ENCODE measurements at regions not wholly inside any gene's neighbourhood (a gene's known extent, or its start where the extent isn't known, plus 50 kb on each side); places are given as distances from the start of the nearest gene placed in this dataset.

DNA sequence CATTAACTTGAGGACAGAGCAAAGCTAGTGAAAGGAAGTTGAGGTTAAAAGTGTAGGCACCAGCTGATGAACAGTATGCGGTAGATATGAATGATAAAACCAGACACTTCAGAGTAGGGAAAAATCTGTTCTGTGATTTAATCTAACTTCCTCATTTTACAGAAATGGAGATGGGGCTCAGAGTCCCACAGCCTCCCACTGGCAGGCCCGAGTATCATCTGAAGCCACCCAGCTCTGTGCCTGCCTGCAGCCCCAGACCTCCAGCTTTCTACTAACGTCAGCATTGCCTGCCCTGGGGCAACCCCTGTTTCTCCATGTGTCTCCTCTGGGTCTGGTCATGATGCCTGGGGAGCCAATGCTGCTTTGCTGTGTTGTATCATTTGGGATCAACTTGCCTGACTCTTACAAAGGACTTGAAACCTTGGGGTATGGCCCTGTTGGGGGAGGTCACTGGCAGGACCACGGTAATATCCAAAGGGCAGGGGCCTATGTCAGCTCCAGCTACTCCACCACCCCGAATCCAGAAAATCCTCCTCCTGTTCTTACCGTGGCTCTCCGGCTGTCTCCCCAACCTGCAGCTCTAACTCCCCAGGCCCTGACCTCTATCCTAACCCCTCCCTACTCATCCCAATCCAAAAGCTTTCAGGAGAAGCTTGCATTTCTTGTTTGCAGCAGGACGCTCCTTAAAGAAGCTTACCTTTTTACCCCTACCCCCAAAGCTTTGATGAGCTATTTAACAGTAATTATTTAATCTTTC lies 56.2 kb upstream of the NPY start:
- Histone ChIP-seq H3K27me3 (ENCODE audit: insufficient read depth, low read length) (no peaks in the 10 kb centered on the region), H3K4me1 (ENCODE audit: insufficient read depth, low read length) (no peaks in the 10 kb centered on the region), H3K9me3 (ENCODE audit: low read length) (no peaks in the 10 kb centered on the region), H3K4me3 (ENCODE audit: low read length) (no peak overlapping the region), H3K36me3 (ENCODE audit: insufficient read depth, low read length) (no peaks in the 10 kb centered on the region), H2AFZ (ENCODE audit: low read depth, low read length) (no peak overlapping the region)

DNA sequence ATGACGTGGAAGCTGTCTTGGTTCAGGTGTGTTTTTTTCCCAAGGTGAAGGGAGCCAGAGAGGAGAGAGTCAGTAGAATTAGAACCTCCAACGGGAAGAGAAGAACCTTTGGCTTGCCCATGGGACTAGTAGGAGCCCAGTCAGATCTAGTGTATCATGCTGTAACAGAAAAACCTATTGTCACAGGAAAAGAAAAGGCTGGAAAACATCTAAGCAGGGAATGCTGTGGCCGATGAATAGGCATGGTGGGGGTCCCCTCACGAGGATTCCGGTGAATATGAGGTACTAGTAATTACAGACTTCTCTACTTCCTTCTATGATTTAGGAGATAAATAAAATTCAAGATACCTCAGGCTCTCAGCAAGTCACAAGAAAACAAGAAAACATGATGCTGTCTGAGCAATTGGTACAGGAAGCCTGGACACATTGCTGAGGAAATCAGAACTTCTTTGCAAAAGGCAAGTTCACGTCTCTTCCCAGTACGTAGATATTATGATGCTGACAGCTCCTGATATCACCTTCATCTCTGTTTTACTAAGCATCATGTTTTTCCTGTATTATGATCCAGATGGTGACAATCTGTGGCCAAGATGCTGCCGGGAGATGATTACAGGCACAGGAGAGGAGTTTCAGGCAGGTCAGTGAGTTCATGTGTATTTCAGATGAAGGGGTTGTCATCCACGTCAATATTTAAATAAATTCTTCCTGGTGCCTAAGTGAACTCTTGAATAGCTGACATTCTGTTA lies 54.3 kb upstream of the NPY start:
- H3K27me3 ChIP-seq (ENCODE audit: insufficient read depth, low read length) = no peaks in the 10 kb centered on the region
- no peaks in the 10 kb centered on the region for H3K4me1 ChIP-seq (ENCODE audit: insufficient read depth, low read length)
- no peaks in the 10 kb centered on the region for H3K36me3 ChIP-seq (ENCODE audit: insufficient read depth, low read length)
- H2AFZ ChIP-seq (ENCODE audit: low read depth, low read length) = no peak overlapping the region
- H3K4me3 ChIP-seq (ENCODE audit: low read length) = no peak overlapping the region
- H3K9me3 ChIP-seq (ENCODE audit: low read length) = no peaks in the 10 kb centered on the region

GRCh38 chr7:24231493-24231892 lies 52.5 kb upstream of the NPY start:
- Histone ChIP-seq H3K4me3 (ENCODE audit: low read length) (no peak overlapping the region), H3K9me3 (ENCODE audit: low read length) (no peaks in the 10 kb centered on the region), H3K27me3 (ENCODE audit: insufficient read depth, low read length) (no peaks in the 10 kb centered on the region), H3K36me3 (ENCODE audit: insufficient read depth, low read length) (no peaks in the 10 kb centered on the region), H2AFZ (ENCODE audit: low read depth, low read length) (no peak overlapping the region), H3K4me1 (ENCODE audit: insufficient read depth, low read length) (no peaks in the 10 kb centered on the region)

DNA sequence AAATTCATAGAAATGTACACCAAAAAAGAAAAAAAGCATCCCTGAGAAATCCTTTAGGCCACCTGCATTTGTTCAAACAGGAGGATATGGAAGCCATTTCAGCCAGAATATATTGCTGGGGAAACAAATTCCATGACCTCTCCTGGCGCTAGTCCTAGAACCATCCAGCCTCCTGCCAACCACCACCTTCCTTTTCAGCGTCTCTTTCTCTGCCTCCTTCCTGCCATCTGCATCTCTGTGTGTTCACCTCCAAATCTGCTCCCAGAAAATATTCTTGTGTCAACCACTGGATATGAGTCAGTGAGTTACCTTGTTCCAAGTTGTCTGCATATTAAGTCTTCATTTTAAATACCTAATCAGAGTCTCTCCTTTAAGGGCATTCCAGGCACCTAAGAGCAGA lies 50.6 kb upstream of the NPY start:
- Histone ChIP-seq H3K4me1 (ENCODE audit: insufficient read depth, low read length) (no peaks in the 10 kb centered on the region), H2AFZ (ENCODE audit: low read depth, low read length) (no peak overlapping the region), H3K27me3 (ENCODE audit: insufficient read depth, low read length) (no peaks in the 10 kb centered on the region), H3K36me3 (ENCODE audit: insufficient read depth, low read length) (no peaks in the 10 kb centered on the region), H3K4me3 (ENCODE audit: low read length) (no peak overlapping the region), H3K9me3 (ENCODE audit: low read length) (no peaks in the 10 kb centered on the region)

Measured in neuron (in vitro differentiated cells).